H1 (cell line): ENCODE measurements at regions not wholly inside any gene's neighbourhood (a gene's known extent, or its start where the extent isn't known, plus 50 kb on each side); places are given as distances from the start of the nearest gene placed in this dataset.

Experiments used
- CTCF ChIA-PET: fragments of 300-600 bp; sonication (Branson Sonifier 250); formaldehyde crosslinking; loops from one replicate; lab custom pipeline; 2021; ENCODE audit not compliant: partially characterized antibody; lab: Charles Lee
- POLR2A ChIA-PET: fragments of 300-600 bp; sonication (Branson Sonifier 250); formaldehyde crosslinking; loops from one replicate; lab custom pipeline; 2021; ENCODE audit warnings: inconsistent platforms; ENCODE audit not compliant: partially characterized antibody; lab: Charles Lee
- DNase-seq, 2 experiments: peaks; one replicate each; pipeline versions ENCODE4 v3.0.0 to v3.0.0-alpha.2; 2010 to 2022; ENCODE audit warnings: low spot score in 2 of 2, low read depth in 1 of 2, mixed read lengths in 1 of 2
- FAIRE-seq: peaks from 2 replicates; lab custom pipeline; 2011; peaks lifted over from hg19 to GRCh38; lab: Jason Lieb, UNC
- H2AFZ ChIP-seq: 2 replicates; pipeline ENCODE4 v1.8.1; 2012; ENCODE audit warnings: low read length, inconsistent platforms
- H2AK5ac ChIP-seq: 2 replicates; pipeline ENCODE4 v1.6.1; 2013; ENCODE audit warnings: low read depth, low read length
- H2BK120ac ChIP-seq: replicated peaks from 2 replicates; pipeline ENCODE3; 2013; ENCODE audit warnings: low read depth, low read length, inconsistent platforms
- H2BK12ac ChIP-seq: 2 replicates; pipeline ENCODE4 v1.6.1; 2013; ENCODE audit warnings: low read depth, low read length
- H2BK15ac ChIP-seq: 2 replicates; pipeline ENCODE4 v1.6.1; 2013; ENCODE audit warnings: low read length
- H2BK20ac ChIP-seq: 2 replicates; pipeline ENCODE4 v1.6.1; 2013; ENCODE audit warnings: low read length
- H2BK5ac ChIP-seq: 2 replicates; pipeline ENCODE4 v1.6.1; 2013; ENCODE audit warnings: low read depth, low read length
- H3K14ac ChIP-seq: 2 replicates; pipeline ENCODE4 v1.6.1; 2013; ENCODE audit warnings: inconsistent platforms; ENCODE audit not compliant: insufficient read length
- H3K18ac ChIP-seq: 2 replicates; pipeline ENCODE4 v1.6.1; 2013; ENCODE audit warnings: low read length; ENCODE audit errors: extremely low read depth
- H3K23ac ChIP-seq: 2 replicates; pipeline ENCODE4 v1.6.1; 2013; ENCODE audit warnings: inconsistent platforms; ENCODE audit not compliant: insufficient read length
- H3K23me2 ChIP-seq: 2 replicates; pipeline ENCODE4 v1.6.1; 2013; ENCODE audit warnings: low read depth, low read length
- H3K27ac ChIP-seq: 2 replicates; pipeline ENCODE4 v1.6.1; 2011; ENCODE audit warnings: low read depth, low read length, inconsistent platforms
- H3K27me3 ChIP-seq, 4 experiments: replicated peaks in 1 of 4; 1 replicate in 1 of 4; 2 replicates in 3 of 4; pipeline versions ENCODE4 v1.6.1 to v1.8.1; 2011 to 2013; ENCODE audit warnings: low read length in 3 of 4, mild to moderate bottlenecking in 3 of 4, inconsistent platforms in 2 of 4, mixed read lengths in 2 of 4, moderate library complexity in 1 of 4; ENCODE audit not compliant: control insufficient read depth in 3 of 4, insufficient read depth in 3 of 4; ENCODE audit errors: extremely low read depth in 1 of 4
- H3K36me3 ChIP-seq, 4 experiments: 2 replicates each; pipeline versions ENCODE4 v1.6.1 to v1.8.1; 2011 to 2013; ENCODE audit warnings: mild to moderate bottlenecking in 4 of 4, low read length in 3 of 4, moderate library complexity in 2 of 4, control low read depth in 1 of 4, inconsistent platforms in 1 of 4; ENCODE audit not compliant: insufficient read depth in 4 of 4, control insufficient read depth in 2 of 4
- H3K4ac ChIP-seq: replicated peaks from 2 replicates; pipeline ENCODE3; 2013; ENCODE audit warnings: low read length, low read depth, mixed read lengths, inconsistent platforms; ENCODE audit not compliant: insufficient read length
- H3K4me1 ChIP-seq, 4 experiments: replicated peaks in 1 of 4; 1 replicate in 1 of 4; 2 replicates in 3 of 4; pipeline versions ENCODE4 v1.6.1 to v1.8.1; 2011 to 2013; ENCODE audit warnings: low read length in 3 of 4, inconsistent platforms in 2 of 4, mixed read lengths in 1 of 4; ENCODE audit not compliant: insufficient read depth in 4 of 4, control insufficient read depth in 3 of 4
- H3K4me2 ChIP-seq, 2 experiments: 2 replicates each; pipeline versions ENCODE4 v1.6.1 to v1.8.1; 2011 to 2013; ENCODE audit warnings: low read depth in 2 of 2, low read length in 2 of 2, control low read depth in 1 of 2, inconsistent platforms in 1 of 2, mild to moderate bottlenecking in 1 of 2; ENCODE audit not compliant: insufficient read depth in 1 of 2
- H3K4me3 ChIP-seq, 4 experiments: fragments of 200-600, 300-600 bp in 1 of 4; sonication (generic), shearing (Covaris generic), sonication (Bioruptor Twin) in 1 of 4; 2 replicates each; pipeline versions ENCODE4 v1.5.1 to v1.8.1; 2011 to 2016; ENCODE audit warnings: low read length in 4 of 4, low read depth in 3 of 4, control low read depth in 2 of 4, inconsistent platforms in 2 of 4, mild to moderate bottlenecking in 2 of 4, mixed read lengths in 1 of 4, moderate library complexity in 1 of 4; ENCODE audit not compliant: insufficient read depth in 2 of 4; ENCODE audit errors: extremely low read depth in 1 of 4
- H3K56ac ChIP-seq: replicated peaks from 2 replicates; pipeline ENCODE3; 2013; ENCODE audit warnings: low read depth, mild to moderate bottlenecking, mixed read lengths, low read length, inconsistent platforms; ENCODE audit not compliant: insufficient read length
- H3K79me1 ChIP-seq: 2 replicates; pipeline ENCODE4 v1.6.1; 2013; ENCODE audit warnings: low read depth, low read length, control low read depth
- H3K79me2 ChIP-seq, 2 experiments: 2 replicates each; pipeline versions ENCODE4 v1.6.1 to v1.8.1; 2012 to 2013; ENCODE audit warnings: low read length in 2 of 2, mild to moderate bottlenecking in 2 of 2, inconsistent platforms in 1 of 2; ENCODE audit not compliant: insufficient read depth in 2 of 2, control insufficient read depth in 1 of 2
- H3K9ac ChIP-seq, 4 experiments: replicated peaks in 1 of 4; 1 replicate in 1 of 4; 2 replicates in 3 of 4; pipeline versions ENCODE4 v1.6.1 to v1.8.1; 2011 to 2013; ENCODE audit warnings: low read depth in 3 of 4, low read length in 3 of 4, control low read depth in 2 of 4, mild to moderate bottlenecking in 2 of 4, moderate library complexity in 2 of 4, inconsistent platforms in 1 of 4; ENCODE audit errors: extremely low read depth in 1 of 4
- H3K9me3 ChIP-seq, 2 experiments: 2 replicates each; pipeline versions ENCODE4 v1.6.1 to v1.8.1; 2012 to 2013; ENCODE audit warnings: mild to moderate bottlenecking in 2 of 2, moderate library complexity in 2 of 2, control low read depth in 1 of 2, inconsistent platforms in 1 of 2, low read depth in 1 of 2, low read length in 1 of 2, mixed read lengths in 1 of 2; ENCODE audit not compliant: insufficient read depth in 2 of 2
- H4K20me1 ChIP-seq, 2 experiments: replicated peaks in 1 of 2; 2 replicates each; pipeline versions ENCODE3 to v1.8.1; 2011 to 2013; ENCODE audit warnings: inconsistent platforms in 2 of 2, low read length in 2 of 2, mild to moderate bottlenecking in 1 of 2; ENCODE audit not compliant: insufficient read depth in 2 of 2, control insufficient read depth in 1 of 2
- H4K5ac ChIP-seq: 2 replicates; pipeline ENCODE4 v1.6.1; 2013; ENCODE audit warnings: low read length, low read depth, mixed read lengths, inconsistent platforms; ENCODE audit not compliant: insufficient read length
- H4K8ac ChIP-seq: 2 replicates; pipeline ENCODE4 v1.8.0; 2013; ENCODE audit warnings: mild to moderate bottlenecking, moderate library complexity, low read length, inconsistent platforms; ENCODE audit not compliant: insufficient read depth; ENCODE audit errors: extremely low read depth
- H4K91ac ChIP-seq: replicated peaks from 2 replicates; pipeline ENCODE3; 2013; ENCODE audit warnings: low read length, mixed read lengths, inconsistent platforms; ENCODE audit not compliant: insufficient read length
- BACH1 ChIP-seq: IDR thresholded peaks from 2 replicates; pipeline ENCODE4 v1.6.1; 2012; ENCODE audit warnings: low read length, improper control_type of control experiment
- CREB1 ChIP-seq: IDR thresholded peaks from 2 replicates; pipeline ENCODE4 v1.6.1; 2012; ENCODE audit warnings: inconsistent platforms
- EP300 ChIP-seq, 2 experiments: IDR thresholded peaks; 1 replicate in 1 of 2; 2 replicates in 1 of 2; pipeline ENCODE4 v1.6.1; 2011 to 2012; ENCODE audit warnings: low read depth in 2 of 2, low read length in 2 of 2, mild to moderate bottlenecking in 2 of 2, borderline replicate concordance in 1 of 2, inconsistent platforms in 1 of 2, moderate library complexity in 1 of 2
- GTF2F1 ChIP-seq: IDR thresholded peaks from 2 replicates; pipeline ENCODE4 v1.6.1; 2012; ENCODE audit warnings: low read depth, low read length, improper control_type of control experiment, borderline replicate concordance
- HDAC6 ChIP-seq: IDR thresholded peaks from one replicate; pipeline ENCODE4 v1.7.1; 2012; ENCODE audit warnings: low read depth, mild to moderate bottlenecking, inconsistent platforms, low read length, moderate library complexity
- POLR2A ChIP-seq, 2 experiments: IDR thresholded peaks; 1 replicate in 1 of 2; 2 replicates in 1 of 2; pipeline ENCODE4 v1.6.1; 2011; ENCODE audit warnings: low read depth in 2 of 2, low read length in 2 of 2, mild to moderate bottlenecking in 2 of 2; ENCODE audit errors: control extremely low read depth in 1 of 2
- RAD21 ChIP-seq, 2 experiments: IDR thresholded peaks in 1 of 2; conservative IDR thresholded peaks in 1 of 2; 2 replicates each; pipeline ENCODE4 v1.6.1; 2011; ENCODE audit warnings: low read depth in 2 of 2, low read length in 2 of 2, improper control_type of control experiment in 1 of 2, inconsistent platforms in 1 of 2, mild to moderate bottlenecking in 1 of 2, moderate library complexity in 1 of 2
- SIRT6 ChIP-seq: IDR thresholded peaks from one replicate; pipeline ENCODE4 v1.7.1; 2012; ENCODE audit warnings: low read length, inconsistent platforms
- SUZ12 ChIP-seq: fragments of 200-600 bp; sonication (generic); IDR thresholded peaks from 2 replicates; pipeline ENCODE4 v1.6.1; 2012; ENCODE audit warnings: mild to moderate bottlenecking, inconsistent platforms, low read length, moderate library complexity, mixed read lengths
- WGBS, 2 experiments: shearing (Covaris generic) in 1 of 2; methylation state at CpG; one replicate each; pipeline versions ENCODE4 v1.1.6 to v1.1.7; 2013 to 2015; ENCODE audit warnings: low lambda C conversion rate in 2 of 2, mixed read lengths in 2 of 2, inconsistent platforms in 1 of 2, low coverage in 1 of 2, missing lambda C conversion rate in 1 of 2; ENCODE audit not compliant: insufficient replicate concordance in 2 of 2, insufficient coverage in 1 of 2, insufficient read length in 1 of 2; ENCODE audit errors: extremely low coverage in 1 of 2, missing lambda C conversion rate in 1 of 2; 5-methylcytosine and 5-hydroxymethylcytosine counted together
- TF ChIP-seq, protein P1 (sequence below), 3 experiments: IDR thresholded peaks; 1 replicate in 2 of 3; 2 replicates in 1 of 3; pipeline versions ENCODE4 v1.5.1 to v1.6.1; 2011; ENCODE audit warnings: low read length in 3 of 3, mild to moderate bottlenecking in 3 of 3, inconsistent platforms in 2 of 3, low read depth in 1 of 3, moderate library complexity in 1 of 3; ENCODE audit not compliant: insufficient read depth in 1 of 3; ENCODE audit errors: control extremely low read depth in 1 of 3

DNA sequence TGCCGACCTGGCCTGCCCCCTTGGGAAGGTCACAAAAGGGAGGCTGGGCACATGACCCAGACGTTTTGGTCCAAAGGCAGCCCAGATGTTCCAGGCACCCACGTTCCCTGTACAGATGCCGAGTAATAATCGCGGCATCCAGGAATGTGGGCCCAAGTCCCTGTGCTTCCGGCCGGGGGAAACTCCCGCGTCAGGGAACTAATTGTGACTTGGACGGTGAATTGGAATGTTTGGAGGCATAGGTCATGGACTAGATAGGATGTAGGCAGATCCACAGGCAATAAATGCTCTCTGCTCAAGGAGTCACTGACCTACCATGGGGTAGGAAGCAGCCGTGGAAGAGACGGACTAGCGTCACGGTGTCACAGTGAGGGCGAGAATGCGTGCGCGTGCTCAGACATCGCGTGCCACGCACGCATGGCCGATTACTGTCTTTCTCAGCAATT, 178.4 kb downstream of the DUSP10 start:
- no peak overlapping the region for H3K4ac ChIP-seq
- H4K20me1 ChIP-seq, result no peaks in the 10 kb centered on the region
- ChIA-PET CTCF (no interaction called here), POLR2A (no interaction called here)
- H2BK15ac ChIP-seq, result no peak overlapping the region
- H3K23ac ChIP-seq, result no peak overlapping the region
- no peaks in the 10 kb centered on the region for H3K9me3 ChIP-seq
- H4K8ac ChIP-seq, result no peak overlapping the region; the same call in 1 of the 2 replicates
- no peaks in the 10 kb centered on the region for H3K79me1 ChIP-seq
- H2AK5ac ChIP-seq, result no peak overlapping the region
- no peak overlapping the region for H3K4me2 ChIP-seq
- no peak overlapping the region for H3K18ac ChIP-seq
- H2BK5ac ChIP-seq, result no peak overlapping the region
- no peaks in the 10 kb centered on the region for H3K36me3 ChIP-seq
- H3K9ac ChIP-seq, result no peak overlapping the region
- no peaks in the 10 kb centered on the region for H3K79me2 ChIP-seq
- no peak overlapping the region for H2AFZ ChIP-seq
- no peak overlapping the region for H4K91ac ChIP-seq
- H3K14ac ChIP-seq, result no peak overlapping the region
- FAIRE-seq (no peak), DNase-seq (no peak)
- no peak overlapping the region for H2BK120ac ChIP-seq
- H3K4me3 ChIP-seq, result no peak overlapping the region
- H3K56ac ChIP-seq, result no peak overlapping the region
- no peak overlapping the region for H3K27ac ChIP-seq
- H3K27me3 ChIP-seq, result no peaks in the 10 kb centered on the region
- H4K5ac ChIP-seq, result no peak overlapping the region
- H2BK12ac ChIP-seq, result no peak overlapping the region
- H2BK20ac ChIP-seq, result no peak overlapping the region
- H3K23me2 ChIP-seq, result no peaks in the 10 kb centered on the region
- H3K4me1 ChIP-seq, result peaks cover 0 to 2% (median 0%) of the 10 kb centered on the region in 4 experiments; a peak in 2 of 7 replicates
- no peak for TF ChIP-seq RAD21 (IDR thresholded peaks at IDR 0.05 in 1 of 2, conservative IDR thresholded peaks at IDR 0.05 in 1 of 2; ENCODE audit: low read depth in 2 of 2, low read length in 2 of 2)
- no peak for TF ChIP-seq SIRT6
- no peak for TF ChIP-seq SUZ12
- no peak for TF ChIP-seq GTF2F1
- TF ChIP-seq EP300 (IDR thresholded peaks at IDR 0.05; ENCODE audit: borderline replicate concordance in 1 of 2, low read depth in 2 of 2, low read length in 2 of 2), result no peak
- TF ChIP-seq CREB1, result no peak
- no peak for TF ChIP-seq HDAC6
- TF ChIP-seq POLR2A (IDR thresholded peaks at IDR 0.05; ENCODE audit: control extremely low read depth in 1 of 2, low read depth in 2 of 2, low read length in 2 of 2), result no peak
- no peak for TF ChIP-seq BACH1
- TF ChIP-seq, protein P1, sequence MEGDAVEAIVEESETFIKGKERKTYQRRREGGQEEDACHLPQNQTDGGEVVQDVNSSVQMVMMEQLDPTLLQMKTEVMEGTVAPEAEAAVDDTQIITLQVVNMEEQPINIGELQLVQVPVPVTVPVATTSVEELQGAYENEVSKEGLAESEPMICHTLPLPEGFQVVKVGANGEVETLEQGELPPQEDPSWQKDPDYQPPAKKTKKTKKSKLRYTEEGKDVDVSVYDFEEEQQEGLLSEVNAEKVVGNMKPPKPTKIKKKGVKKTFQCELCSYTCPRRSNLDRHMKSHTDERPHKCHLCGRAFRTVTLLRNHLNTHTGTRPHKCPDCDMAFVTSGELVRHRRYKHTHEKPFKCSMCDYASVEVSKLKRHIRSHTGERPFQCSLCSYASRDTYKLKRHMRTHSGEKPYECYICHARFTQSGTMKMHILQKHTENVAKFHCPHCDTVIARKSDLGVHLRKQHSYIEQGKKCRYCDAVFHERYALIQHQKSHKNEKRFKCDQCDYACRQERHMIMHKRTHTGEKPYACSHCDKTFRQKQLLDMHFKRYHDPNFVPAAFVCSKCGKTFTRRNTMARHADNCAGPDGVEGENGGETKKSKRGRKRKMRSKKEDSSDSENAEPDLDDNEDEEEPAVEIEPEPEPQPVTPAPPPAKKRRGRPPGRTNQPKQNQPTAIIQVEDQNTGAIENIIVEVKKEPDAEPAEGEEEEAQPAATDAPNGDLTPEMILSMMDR (IDR thresholded peaks at IDR 0.05; ENCODE audit: control extremely low read depth in 1 of 3, insufficient read depth in 1 of 3, low read depth in 1 of 3, low read length in 3 of 3), result no peak
- 91% methylated on average over 24 of the region's 24 CpGs; no CpG with 5 or more reads in 1 of the 2 experiments for WGBS, 2 experiments
